Fibroblast of skin of abdomen (primary cell): ENCODE measurements at regions not wholly inside any gene's neighbourhood (a gene's known extent, or its start where the extent isn't known, plus 50 kb on each side); places are given as distances from the start of the nearest gene placed in this dataset.

ENCODE experiments used
- DNase-seq: peaks from one replicate; pipeline ENCODE4 v3.0.0-alpha.2; 2013

GRCh38 chr14:64639340-64639821 lies 64.8 kb upstream of the PLEKHG3 start:
- no peak for DNase-seq

GRCh38 chr14:64640839-64641238 lies 63.4 kb upstream of the PLEKHG3 start:
- no peak for DNase-seq

GRCh38 chr14:64641760-64642159 lies 62.5 kb upstream of the PLEKHG3 start:
- DNase-seq = no peak

- no peak for DNase-seq
These were observed 60.5 kb upstream of the PLEKHG3 start for GRCh38 chr14:64643709-64644108.

- no peak for DNase-seq
These were observed 59.6 kb upstream of the PLEKHG3 start for GRCh38 chr14:64644629-64645028.

GRCh38 chr14:64645220-64645892 lies 58.9 kb upstream of the PLEKHG3 start:
- DNase-seq = peak; percentile 98

- DNase-seq = peak; percentile 66
These were observed 58.1 kb upstream of the PLEKHG3 start for GRCh38 chr14:64646103-64646502.

- peak; percentile 67 for DNase-seq
These were observed 54.7 kb upstream of the PLEKHG3 start for GRCh38 chr14:64649383-64649998.

- no peak for DNase-seq
These were observed 50.4 kb upstream of the PLEKHG3 start for GRCh38 chr14:64653900-64654245.

GRCh38 chr14:64654246-64654900 lies 49.9 kb upstream of the PLEKHG3 start:
- DNase-seq = peak; percentile 90
